K562 (cell line): ENCODE measurements at regions not wholly inside any gene's neighbourhood (a gene's known extent, or its start where the extent isn't known, plus 50 kb on each side); places are given as distances from the start of the nearest gene placed in this dataset.

Source experiments
- ATF7 ChIP-seq: fragments of 450-650 bp; IDR thresholded peaks from 2 replicates; pipeline ENCODE4 v1.7.1; 2014; ENCODE audit warnings: mild to moderate bottlenecking, moderate library complexity
- C11orf30 ChIP-seq: fragments of 450-650 bp; IDR thresholded peaks from 2 replicates; pipeline ENCODE4 v1.6.1; 2016; ENCODE audit warnings: low read depth, mild to moderate bottlenecking
- CREB3 ChIP-seq: fragments of 450-650 bp; conservative IDR thresholded peaks from 2 replicates; pipeline ENCODE4 v1.6.1; 2016; ENCODE audit warnings: missing genetic modification characterization, low read depth, mild to moderate bottlenecking, missing compliant biosample characterization, moderate library complexity
- CXXC5 ChIP-seq: fragments of 250-450 bp; sonication (Bioruptor Pico); IDR thresholded peaks from 2 replicates; pipeline ENCODE4 v1.8.0; 2022; ENCODE audit warnings: inconsistent platforms, mild to moderate bottlenecking, moderate library complexity
- FOS ChIP-seq: IDR thresholded peaks from 3 replicates; pipeline ENCODE4 v1.6.1; 2011; ENCODE audit not compliant: insufficient read length; ENCODE audit errors: extremely low read depth
- GABPA ChIP-seq: fragments of 200-800 bp; sonication (Bioruptor generic); conservative IDR thresholded peaks from 2 replicates; pipeline ENCODE4 v1.6.1; 2016; ENCODE audit warnings: low read depth, missing genetic modification characterization, missing compliant biosample characterization
- GTF2A2 ChIP-seq: IDR thresholded peaks from 2 replicates; pipeline ENCODE4 v1.6.1; 2016; ENCODE audit warnings: mild to moderate bottlenecking, missing genetic modification characterization, missing compliant biosample characterization
- HINFP ChIP-seq: fragments of 450-650 bp; conservative IDR thresholded peaks from 2 replicates; pipeline ENCODE4 v1.6.1; 2016; ENCODE audit warnings: missing genetic modification characterization, low read depth, mild to moderate bottlenecking, control low read depth, missing compliant biosample characterization
- IFI16 ChIP-seq: fragments of 250-450 bp; sonication (Bioruptor Pico); IDR thresholded peaks from 2 replicates; pipeline ENCODE4 v2.1.2; 2022; ENCODE audit warnings: mild to moderate bottlenecking, inconsistent platforms
- MECOM ChIP-seq: fragments of 250-450 bp; sonication (Bioruptor Pico); IDR thresholded peaks from 2 replicates; pipeline ENCODE4 v1.8.0; 2022; ENCODE audit warnings: inconsistent platforms
- POLR2H ChIP-seq: IDR thresholded peaks from 2 replicates; pipeline ENCODE4 v1.6.1; 2016; ENCODE audit warnings: missing genetic modification characterization, low read depth, mild to moderate bottlenecking, control low read depth, missing compliant biosample characterization, moderate library complexity
- SMAD4 ChIP-seq: fragments of 250-450 bp; sonication (Bioruptor Pico); conservative IDR thresholded peaks from 2 replicates; pipeline ENCODE4 v1.8.0; 2021; ENCODE audit warnings: inconsistent platforms, mild to moderate bottlenecking, moderate library complexity
- SNAPC5 ChIP-seq: fragments of 250-450 bp; sonication (Bioruptor Pico); IDR thresholded peaks from 2 replicates; pipeline ENCODE4 v1.8.0; 2021; ENCODE audit warnings: moderate library complexity, mild to moderate bottlenecking, inconsistent platforms
- ZNF197 ChIP-seq: fragments of 200-800 bp; sonication (Bioruptor generic); IDR thresholded peaks from 2 replicates; pipeline ENCODE4 v1.6.1; 2016; ENCODE audit warnings: low read depth, missing genetic modification characterization, missing compliant biosample characterization
- ZNF41 ChIP-seq: fragments of 250-450 bp; sonication (Bioruptor Pico); conservative IDR thresholded peaks from 2 replicates; pipeline ENCODE4 v1.4.0; 2020; ENCODE audit warnings: mild to moderate bottlenecking
- ZNF639 ChIP-seq, 2 experiments: fragments of 200-800 bp in 1 of 2; sonication (Bioruptor generic) in 1 of 2; sonication (generic) in 1 of 2; formaldehyde crosslinking in 1 of 2; IDR thresholded peaks in 1 of 2; conservative IDR thresholded peaks in 1 of 2; 2 replicates each; pipeline versions ENCODE4 v1.5.0 to v1.6.1; 2016 to 2020; ENCODE audit warnings: missing compliant biosample characterization in 1 of 2, missing genetic modification characterization in 1 of 2, missing genetic modification reagents in 1 of 2
- ZNF764 ChIP-seq: fragments of 250-450 bp; sonication (Bioruptor Pico); IDR thresholded peaks from 2 replicates; pipeline ENCODE4 v1.4.0; 2020; ENCODE audit warnings: low read depth, mild to moderate bottlenecking, moderate library complexity
- ZNF79 ChIP-seq: fragments of 250-450 bp; sonication (Bioruptor Pico); IDR thresholded peaks from 2 replicates; pipeline ENCODE4 v1.4.0; 2020; ENCODE audit warnings: low read depth, mild to moderate bottlenecking, moderate library complexity
- ZSCAN32 ChIP-seq: fragments of 450-650 bp; formaldehyde crosslinking; IDR thresholded peaks from 2 replicates; pipeline ENCODE4 v1.4.0; 2020; ENCODE audit warnings: mild to moderate bottlenecking, moderate library complexity
- TF ChIP-seq, protein P1 (sequence below): fragments of 250-450 bp; sonication (Bioruptor Pico); IDR thresholded peaks from 2 replicates; pipeline ENCODE4 v1.5.0; 2020; ENCODE audit warnings: mild to moderate bottlenecking
- TF ChIP-seq, protein P2 (sequence below): sonication (generic); formaldehyde crosslinking; IDR thresholded peaks from 2 replicates; pipeline ENCODE4 v1.8.0; 2022; ENCODE audit warnings: mild to moderate bottlenecking, missing genetic modification reagents

- peak; percentile 88 for TF ChIP-seq HINFP
- TF ChIP-seq ZSCAN32 (CRISPR knock-in tag): 0 out of 2 replicates have a peak, but pooled peaks have one; percentile 22
- TF ChIP-seq CXXC5 (CRISPR knock-in tag): peak; percentile 70
- TF ChIP-seq ZNF41: peak; percentile 87; the same call in 1 of the 2 replicates
- TF ChIP-seq SNAPC5: peak; percentile 47; the same call in 1 of the 2 replicates
- peak; percentile 54; the same call in 1 of the 2 replicates for TF ChIP-seq POLR2H (tag)
- TF ChIP-seq ZNF79: peak; percentile 80
- TF ChIP-seq, protein P1, sequence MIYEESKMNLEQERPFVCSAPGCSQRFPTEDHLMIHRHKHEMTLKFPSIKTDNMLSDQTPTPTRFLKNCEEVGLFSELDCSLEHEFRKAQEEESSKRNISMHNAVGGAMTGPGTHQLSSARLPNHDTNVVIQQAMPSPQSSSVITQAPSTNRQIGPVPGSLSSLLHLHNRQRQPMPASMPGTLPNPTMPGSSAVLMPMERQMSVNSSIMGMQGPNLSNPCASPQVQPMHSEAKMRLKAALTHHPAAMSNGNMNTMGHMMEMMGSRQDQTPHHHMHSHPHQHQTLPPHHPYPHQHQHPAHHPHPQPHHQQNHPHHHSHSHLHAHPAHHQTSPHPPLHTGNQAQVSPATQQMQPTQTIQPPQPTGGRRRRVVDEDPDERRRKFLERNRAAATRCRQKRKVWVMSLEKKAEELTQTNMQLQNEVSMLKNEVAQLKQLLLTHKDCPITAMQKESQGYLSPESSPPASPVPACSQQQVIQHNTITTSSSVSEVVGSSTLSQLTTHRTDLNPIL: 0 out of 2 replicates have a peak, but pooled peaks have one; percentile 47
- TF ChIP-seq GTF2A2: peak; percentile 91
- TF ChIP-seq ATF7: peak; percentile 38; the same call in 1 of the 2 replicates
- peak; percentile 74; the same call in 1 of the 2 replicates for TF ChIP-seq ZNF197
- peak; percentile 26; the same call in 1 of the 2 replicates for TF ChIP-seq GABPA (tag)
- TF ChIP-seq CREB3 (tag): peak; percentile 90
- peak; percentile 91 for TF ChIP-seq SMAD4 (CRISPR knock-in tag)
- TF ChIP-seq C11orf30: peak; percentile 50
- TF ChIP-seq FOS: no peak
- TF ChIP-seq ZNF764 (CRISPR knock-in tag): no peak
- TF ChIP-seq MECOM (CRISPR knock-in tag): peak; percentile 87
- TF ChIP-seq IFI16 (CRISPR knock-in tag): peak; percentile 67; the same call in 1 of the 2 replicates
- TF ChIP-seq, protein P2, sequence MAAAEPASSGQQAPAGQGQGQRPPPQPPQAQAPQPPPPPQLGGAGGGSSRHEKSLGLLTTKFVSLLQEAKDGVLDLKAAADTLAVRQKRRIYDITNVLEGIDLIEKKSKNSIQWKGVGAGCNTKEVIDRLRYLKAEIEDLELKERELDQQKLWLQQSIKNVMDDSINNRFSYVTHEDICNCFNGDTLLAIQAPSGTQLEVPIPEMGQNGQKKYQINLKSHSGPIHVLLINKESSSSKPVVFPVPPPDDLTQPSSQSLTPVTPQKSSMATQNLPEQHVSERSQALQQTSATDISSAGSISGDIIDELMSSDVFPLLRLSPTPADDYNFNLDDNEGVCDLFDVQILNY (CRISPR knock-in tag): no peak
- TF ChIP-seq ZNF639 (CRISPR knock-in tag; conservative IDR thresholded peaks at IDR 0.05 in 1 of 2, IDR thresholded peaks at IDR 0.05 in 1 of 2): peak in 1 of 2 experiments; percentile 89; a peak in 2 of 4 replicates
Observed at GRCh38 chr4:137967480-137968190, 274.5 kb downstream of the SLC7A11 start (continued).
